ENCODE measurements at regions not wholly inside any gene's neighbourhood (a gene's known extent, or its start where the extent isn't known, plus 50 kb on each side); places are given as distances from the start of the nearest gene placed in this dataset.

GRCh38 chr22:47622541-47622940, 860.1 kb downstream of the TBC1D22A start:
- CTCF ChIA-PET, result no interaction called here
- Histone ChIP-seq H2AFZ (ENCODE audit: low read depth, low read length, poor library complexity, severe bottlenecking) (no peak overlapping the region), H3K27ac (ENCODE audit: low read depth, low read length) (no peak overlapping the region), H3K9me2 (ENCODE audit: insufficient read depth) (no peaks in the 10 kb centered on the region), H3K4me1 (ENCODE audit: control insufficient read depth in 1 of 2, insufficient read depth in 2 of 2, low read length in 2 of 2) (peaks cover 7% of the 10 kb centered on the region in 2 experiments), H3K4me2 (ENCODE audit: low read length) (no peak overlapping the region), H3K9me3 (ENCODE audit: control insufficient read depth in 1 of 2, insufficient read depth in 1 of 2, low read depth in 1 of 2, low read length in 2 of 2) (no peaks in the 10 kb centered on the region), H3K27me3 (ENCODE audit: insufficient read depth, low read length) (no peaks in the 10 kb centered on the region), H4K20me1 (ENCODE audit: insufficient read depth) (no peaks in the 10 kb centered on the region), H3K79me2 (ENCODE audit: insufficient read depth, low read length) (no peaks in the 10 kb centered on the region), H3K9ac (ENCODE audit: low read length) (no peak overlapping the region), H3K4me3 (replicated peaks in 1 of 2; ENCODE audit: low read depth in 1 of 2, low read length in 2 of 2) (no peak overlapping the region), H3K36me3 (ENCODE audit: control insufficient read depth in 1 of 2, insufficient read depth in 2 of 2, low read length in 2 of 2) (no peaks in the 10 kb centered on the region)
- no peak for ATAC-seq
- RAD21 ChIA-PET (ENCODE audit: low non-redundant PET in 1 of 2, low total read pairs in 2 of 2, uncharacterized antibody in 2 of 2, unreplicated experiment in 2 of 2), result no interaction called here
- TF ChIP-seq FOSL1 (IDR thresholded peaks at IDR 0.05; ENCODE audit: low read depth) (no peak), REST (IDR thresholded peaks at IDR 0.05; ENCODE audit: low read depth) (no peak), CBX3 (IDR thresholded peaks at IDR 0.05; ENCODE audit: low read depth) (no peak), ZBTB33 (IDR thresholded peaks at IDR 0.05; ENCODE audit: extremely low read depth, insufficient replicate concordance, low read length) (no peak), SRF (IDR thresholded peaks at IDR 0.05; ENCODE audit: low read depth) (no peak), ELF1 (IDR thresholded peaks at IDR 0.05; ENCODE audit: borderline replicate concordance, low read depth) (no peak), JUND (IDR thresholded peaks at IDR 0.05) (no peak), EZH2phosphoT487 (IDR thresholded peaks at IDR 0.05; ENCODE audit: borderline replicate concordance) (no peak), POLR2AphosphoS5 (IDR thresholded peaks at IDR 0.05; ENCODE audit: low read depth, low read length) (no peak), EGR1 (IDR thresholded peaks at IDR 0.05; ENCODE audit: low read depth) (no peak), EZH2 (IDR thresholded peaks at IDR 0.05) (no peak), CTCF (IDR thresholded peaks at IDR 0.05 in 2 of 3, conservative IDR thresholded peaks at IDR 0.05 in 1 of 3; ENCODE audit: borderline replicate concordance in 1 of 3, insufficient read depth in 1 of 3, low read depth in 2 of 3, low read length in 2 of 3) (no peak), MAX (IDR thresholded peaks at IDR 0.05) (no peak), RAD21 (IDR thresholded peaks at IDR 0.05; ENCODE audit: low read depth) (no peak)
- no peak for DNase-seq (ENCODE audit: low read depth, low spot score)
- intact Hi-C loops (cut with micrococcal nuclease), result no loop called here
- POLR2A ChIA-PET, result no interaction called here
- BruUV-seq (replicated peaks), result no TSS peak
